Sciatic nerve (tissue), 2 donors: ENCODE measurements at regions not wholly inside any gene's neighbourhood (a gene's known extent, or its start where the extent isn't known, plus 50 kb on each side); places are given as distances from the start of the nearest gene placed in this dataset.
A peak's percentile ranks its signal among the peaks of the same experiment; 100 is the strongest.
"Not testable (repeated sequence)": the region's sequence is repeated elsewhere in the genome, so short reads cannot be mapped to it uniquely, and the experiment has no call there.

Source experiments
- ATAC-seq: fragments of 200-7000 bp; cut with Tn5 transposase; one replicate; pipeline ENCODE4 v1.9.1; 2020; ENCODE audit warnings: mild to moderate bottlenecking, moderate library complexity
- DNase-seq: peaks from one replicate; pipeline ENCODE4 v3.0.0-alpha.2; 2020; ENCODE audit warnings: low spot score
- intact Hi-C: fragments of 100-400 bp; cut with DNase I; formaldehyde crosslinking; loops from one replicate; pipeline ENCODE4 v1.14.2; 2022
- donor health status: DM: no; HTN: no; CAD: no.
- donor health status: DM: no; HTN: no; CAD: no.

- intact Hi-C loops, ATAC-seq, DNase-seq: not testable (repeated sequence)
Observed at GRCh38 chr3:40949347-40949746, 250.0 kb upstream of the CTNNB1 start.

- no peak for ATAC-seq
- intact Hi-C loops: no loop called here
- DNase-seq: no peak
Observed at GRCh38 chr3:40951636-40952035, 247.7 kb upstream of the CTNNB1 start.

GRCh38 chr3:40961104-40961857 is 238.0 kb upstream of the CTNNB1 start:
- intact Hi-C loops: no loop called here
- DNase-seq: no peak
- no peak for ATAC-seq

GRCh38 chr3:40962721-40963120 is 236.6 kb upstream of the CTNNB1 start:
- intact Hi-C loops: no loop called here
- DNase-seq (no peak), ATAC-seq (no peak)

- DNase-seq (no peak), ATAC-seq (no peak)
- intact Hi-C loops: no loop called here
Observed at GRCh38 chr3:40968666-40969065, 230.6 kb upstream of the CTNNB1 start.

GRCh38 chr3:40969341-40969740 is 230.0 kb upstream of the CTNNB1 start:
- no peak for DNase-seq
- ATAC-seq: no peak
- intact Hi-C loops: no loop called here

- ATAC-seq (no peak), DNase-seq (no peak)
- intact Hi-C loops: no loop called here
Observed at GRCh38 chr3:40969756-40970466, 229.4 kb upstream of the CTNNB1 start.

GRCh38 chr3:40971191-40972168 is 227.8 kb upstream of the CTNNB1 start:
- intact Hi-C loops: no loop called here
- ATAC-seq (peak; percentile 98), DNase-seq (peak; percentile 84)

GRCh38 chr3:40972350-40972749 is 227.0 kb upstream of the CTNNB1 start:
- no peak for ATAC-seq
- intact Hi-C loops: no loop called here
- no peak for DNase-seq

GRCh38 chr3:40973141-40973540 is 226.2 kb upstream of the CTNNB1 start:
- ATAC-seq: no peak
- no peak for DNase-seq
- intact Hi-C loops: no loop called here

GRCh38 chr3:40975711-40976121 is 223.6 kb upstream of the CTNNB1 start:
- intact Hi-C loops: no loop called here
- no peak for DNase-seq
- no peak for ATAC-seq

- intact Hi-C loops: no loop called here
- ATAC-seq (no peak), DNase-seq (no peak)
Observed at GRCh38 chr3:40976241-40976640, 223.1 kb upstream of the CTNNB1 start.

GRCh38 chr3:40978442-40978841 is 220.9 kb upstream of the CTNNB1 start:
- no peak for ATAC-seq
- no peak for DNase-seq
- intact Hi-C loops: no loop called here

GRCh38 chr3:40979962-40980361 is 219.3 kb upstream of the CTNNB1 start:
- no peak for ATAC-seq
- DNase-seq: no peak
- intact Hi-C loops: no loop called here

GRCh38 chr3:40980467-40980866 is 218.8 kb upstream of the CTNNB1 start:
- DNase-seq (no peak), ATAC-seq (no peak)
- intact Hi-C loops: no loop called here

- intact Hi-C loops: no loop called here
- DNase-seq (no peak), ATAC-seq (no peak)
Observed at GRCh38 chr3:40985195-40985594, 214.1 kb upstream of the CTNNB1 start.

GRCh38 chr3:40988468-40988867 is 210.8 kb upstream of the CTNNB1 start:
- ATAC-seq: no peak
- intact Hi-C loops: no loop called here
- DNase-seq: no peak

GRCh38 chr3:40989141-40990061 is 209.9 kb upstream of the CTNNB1 start:
- DNase-seq (no peak), ATAC-seq (peak; percentile 76)
- intact Hi-C loops: no loop called here

GRCh38 chr3:40990062-40990456 is 209.2 kb upstream of the CTNNB1 start:
- ATAC-seq: peak; percentile 67
- DNase-seq: no peak
- intact Hi-C loops: no loop called here
